AG09319 (cell line): ENCODE measurements at regions not wholly inside any gene's neighbourhood (a gene's known extent, or its start where the extent isn't known, plus 50 kb on each side); places are given as distances from the start of the nearest gene placed in this dataset.

ENCODE experiments used
- DNase-seq: peaks from one replicate; pipeline ENCODE4 v3.0.0-alpha.2; 2010; ENCODE audit warnings: low read depth; ENCODE audit errors: extremely low read depth
- CTCF ChIP-seq: IDR thresholded peaks from 2 replicates; pipeline ENCODE4 v1.5.1; 2011; ENCODE audit warnings: low read depth, mild to moderate bottlenecking, inconsistent platforms, low read length, moderate library complexity

DNA sequence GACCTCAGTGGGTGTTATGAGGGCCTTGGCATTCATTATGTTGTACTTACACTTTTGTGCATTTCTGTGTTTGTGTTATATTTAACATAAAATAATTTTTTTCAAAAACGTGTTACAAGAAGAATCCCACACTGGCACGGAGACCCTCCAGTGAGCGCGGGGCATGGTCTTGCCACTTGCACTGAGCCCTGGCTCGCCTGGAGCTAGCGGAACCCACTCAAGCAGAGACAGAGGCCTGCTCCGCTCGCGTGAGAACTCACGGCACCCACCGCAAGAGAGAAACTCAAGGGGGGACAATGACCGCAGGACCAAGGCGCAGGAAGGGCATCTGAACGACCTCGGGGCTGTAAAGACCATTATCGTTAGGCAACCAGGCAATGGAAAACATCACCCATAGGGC, 248.0 kb upstream of the SOX11 start:
- no peak for TF ChIP-seq CTCF
- no peak for DNase-seq

- TF ChIP-seq CTCF, result no peak
- no peak for DNase-seq
Observed at GRCh38 chr2:5444854-5445253, 247.3 kb upstream of the SOX11 start.

- no peak for DNase-seq
- no peak for TF ChIP-seq CTCF
Observed at GRCh38 chr2:5449867-5450266, 242.3 kb upstream of the SOX11 start.

GRCh38 chr2:5453220-5454050, 238.7 kb upstream of the SOX11 start:
- DNase-seq, result no peak
- TF ChIP-seq CTCF, result no peak

GRCh38 chr2:5454051-5454390, 238.2 kb upstream of the SOX11 start:
- DNase-seq, result no peak
- no peak for TF ChIP-seq CTCF

DNA sequence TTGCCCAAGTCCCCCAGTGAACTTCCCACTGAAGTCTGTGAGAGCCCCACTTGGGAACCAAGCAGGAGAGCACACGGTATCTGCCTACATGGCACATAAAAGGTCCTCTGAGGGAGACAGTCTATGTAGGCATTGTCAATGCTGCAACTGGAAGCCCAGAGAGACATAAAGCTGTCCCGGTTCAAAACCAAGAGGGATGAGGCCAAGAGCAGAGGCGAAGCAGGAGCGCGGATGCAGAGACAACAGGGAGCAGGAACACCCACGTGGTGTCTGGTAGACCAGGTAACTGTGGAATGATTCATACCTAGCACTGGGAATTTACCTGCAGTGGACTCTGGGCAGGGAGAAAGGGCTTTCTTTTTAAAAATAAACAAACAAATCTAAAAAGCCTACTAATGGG, 233.1 kb upstream of the SOX11 start:
- TF ChIP-seq CTCF, result no peak
- no peak for DNase-seq

DNA sequence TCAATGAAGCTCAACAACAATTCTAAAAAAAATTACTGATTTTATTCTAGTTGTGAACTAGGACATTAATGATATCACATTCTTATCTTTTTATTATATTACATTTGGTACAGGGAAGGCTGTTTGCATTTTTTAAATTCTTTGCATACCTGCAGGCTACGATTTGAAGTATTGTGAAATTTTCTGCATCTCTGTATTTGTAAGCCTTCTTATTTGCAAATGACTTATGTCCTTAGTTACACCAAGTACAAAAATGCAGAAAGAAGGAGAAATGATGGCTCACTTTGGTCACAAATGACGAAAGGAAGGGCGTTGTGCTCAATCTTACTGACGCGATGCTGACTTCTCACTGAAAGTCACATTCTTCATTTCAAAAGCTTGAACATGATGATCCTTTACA, 227.5 kb upstream of the SOX11 start:
- no peak for DNase-seq
- no peak for TF ChIP-seq CTCF
